ENCODE measurements at regions not wholly inside any gene's neighbourhood (a gene's known extent, or its start where the extent isn't known, plus 50 kb on each side); places are given as distances from the start of the nearest gene placed in this dataset.

DNA sequence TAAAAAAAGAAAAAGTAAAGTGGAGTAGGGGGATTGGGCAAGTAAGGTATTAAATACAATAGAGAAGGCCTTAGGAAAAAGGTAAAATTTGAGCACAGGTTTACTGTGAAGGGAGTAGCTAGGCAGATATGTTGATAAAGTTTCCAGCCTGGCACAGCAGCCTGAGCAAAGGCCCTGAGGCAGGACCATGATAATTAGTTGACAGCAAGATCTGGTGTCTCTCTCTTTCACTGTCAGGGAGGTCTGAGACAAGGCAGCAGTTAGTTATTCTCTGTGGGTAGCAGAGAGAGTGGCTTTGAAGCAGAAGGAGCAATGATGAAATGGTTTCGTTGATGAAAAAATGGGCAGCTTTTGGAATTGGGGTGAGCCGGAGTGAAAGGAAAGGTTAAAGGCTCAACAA is 119.5 kb downstream of the KDR start:
- Histone ChIP-seq H3K27me3 (ENCODE audit: insufficient read depth, low read length) (no peaks in the 10 kb centered on the region), H3K9me3 (ENCODE audit: low read length) (no peaks in the 10 kb centered on the region), H3K36me3 (ENCODE audit: insufficient read depth, low read length) (no peaks in the 10 kb centered on the region), H3K4me3 (ENCODE audit: low read depth, low read length, poor library complexity, severe bottlenecking) (no peak overlapping the region), H3K4me2 (ENCODE audit: low read length) (no peak overlapping the region), H3K27ac (ENCODE audit: low read depth, low read length, poor library complexity, severe bottlenecking) (no peak overlapping the region), H3K9ac (ENCODE audit: low read length) (no peak overlapping the region), H3K79me2 (ENCODE audit: insufficient read depth, low read length) (no peaks in the 10 kb centered on the region), H3K4me1 (ENCODE audit: insufficient read depth, low read length, severe bottlenecking) (no peaks in the 10 kb centered on the region), H3F3A (ENCODE audit: insufficient read depth, low read length) (no peaks in the 10 kb centered on the region), H3K9me2 (ENCODE audit: low read depth, low read length) (no peaks in the 10 kb centered on the region), H4K20me1 (ENCODE audit: insufficient read depth, low read length) (no peaks in the 10 kb centered on the region), H2AFZ (ENCODE audit: low read length) (no peak overlapping the region)
- TF ChIP-seq EZH2 (IDR thresholded peaks at IDR 0.05; ENCODE audit: borderline replicate concordance, low read length), result no peak
- TF ChIP-seq, protein P1, sequence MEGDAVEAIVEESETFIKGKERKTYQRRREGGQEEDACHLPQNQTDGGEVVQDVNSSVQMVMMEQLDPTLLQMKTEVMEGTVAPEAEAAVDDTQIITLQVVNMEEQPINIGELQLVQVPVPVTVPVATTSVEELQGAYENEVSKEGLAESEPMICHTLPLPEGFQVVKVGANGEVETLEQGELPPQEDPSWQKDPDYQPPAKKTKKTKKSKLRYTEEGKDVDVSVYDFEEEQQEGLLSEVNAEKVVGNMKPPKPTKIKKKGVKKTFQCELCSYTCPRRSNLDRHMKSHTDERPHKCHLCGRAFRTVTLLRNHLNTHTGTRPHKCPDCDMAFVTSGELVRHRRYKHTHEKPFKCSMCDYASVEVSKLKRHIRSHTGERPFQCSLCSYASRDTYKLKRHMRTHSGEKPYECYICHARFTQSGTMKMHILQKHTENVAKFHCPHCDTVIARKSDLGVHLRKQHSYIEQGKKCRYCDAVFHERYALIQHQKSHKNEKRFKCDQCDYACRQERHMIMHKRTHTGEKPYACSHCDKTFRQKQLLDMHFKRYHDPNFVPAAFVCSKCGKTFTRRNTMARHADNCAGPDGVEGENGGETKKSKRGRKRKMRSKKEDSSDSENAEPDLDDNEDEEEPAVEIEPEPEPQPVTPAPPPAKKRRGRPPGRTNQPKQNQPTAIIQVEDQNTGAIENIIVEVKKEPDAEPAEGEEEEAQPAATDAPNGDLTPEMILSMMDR (IDR thresholded peaks at IDR 0.05; ENCODE audit: low read length), result no peak

DNA sequence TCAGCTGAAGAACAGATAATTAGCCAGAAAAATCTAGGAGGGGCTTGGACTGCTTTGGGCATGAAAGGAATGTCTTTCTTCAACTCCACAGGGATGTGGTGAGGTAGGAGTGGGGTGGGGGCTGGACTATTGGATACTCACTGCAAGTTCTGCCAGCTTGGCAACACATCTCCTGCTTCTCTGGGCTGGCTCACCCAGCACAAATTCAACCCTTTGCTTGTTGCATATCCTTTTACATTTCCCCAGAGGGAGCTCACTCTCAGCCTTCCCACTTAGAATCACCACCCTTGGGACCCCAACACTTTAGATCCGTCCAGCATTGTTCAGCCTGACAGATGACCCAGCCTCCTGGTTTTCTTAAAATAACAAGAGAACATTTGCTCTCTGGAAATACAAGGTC is 120.6 kb downstream of the KDR start:
- no peaks in the 10 kb centered on the region for H3K79me2 ChIP-seq (ENCODE audit: insufficient read depth, low read length)
- no peaks in the 10 kb centered on the region for H3K4me1 ChIP-seq (ENCODE audit: insufficient read depth, low read length, severe bottlenecking)
- H3K9me3 ChIP-seq (ENCODE audit: low read length), result no peaks in the 10 kb centered on the region
- no peak overlapping the region for H3K4me2 ChIP-seq (ENCODE audit: low read length)
- H3K27me3 ChIP-seq (ENCODE audit: insufficient read depth, low read length), result no peaks in the 10 kb centered on the region
- no peak overlapping the region for H3K9ac ChIP-seq (ENCODE audit: low read length)
- H4K20me1 ChIP-seq (ENCODE audit: insufficient read depth, low read length), result no peaks in the 10 kb centered on the region
- H3K27ac ChIP-seq (ENCODE audit: low read depth, low read length, poor library complexity, severe bottlenecking), result no peak overlapping the region
- H3K36me3 ChIP-seq (ENCODE audit: insufficient read depth, low read length), result no peaks in the 10 kb centered on the region
- H2AFZ ChIP-seq (ENCODE audit: low read length), result no peak overlapping the region
- H3F3A ChIP-seq (ENCODE audit: insufficient read depth, low read length), result no peaks in the 10 kb centered on the region
- H3K9me2 ChIP-seq (ENCODE audit: low read depth, low read length), result no peaks in the 10 kb centered on the region
- H3K4me3 ChIP-seq (ENCODE audit: low read depth, low read length, poor library complexity, severe bottlenecking), result no peak overlapping the region
- no peak for TF ChIP-seq EZH2 (IDR thresholded peaks at IDR 0.05; ENCODE audit: borderline replicate concordance, low read length)
- TF ChIP-seq, protein P1 (IDR thresholded peaks at IDR 0.05; ENCODE audit: low read length), result no peak

DNA sequence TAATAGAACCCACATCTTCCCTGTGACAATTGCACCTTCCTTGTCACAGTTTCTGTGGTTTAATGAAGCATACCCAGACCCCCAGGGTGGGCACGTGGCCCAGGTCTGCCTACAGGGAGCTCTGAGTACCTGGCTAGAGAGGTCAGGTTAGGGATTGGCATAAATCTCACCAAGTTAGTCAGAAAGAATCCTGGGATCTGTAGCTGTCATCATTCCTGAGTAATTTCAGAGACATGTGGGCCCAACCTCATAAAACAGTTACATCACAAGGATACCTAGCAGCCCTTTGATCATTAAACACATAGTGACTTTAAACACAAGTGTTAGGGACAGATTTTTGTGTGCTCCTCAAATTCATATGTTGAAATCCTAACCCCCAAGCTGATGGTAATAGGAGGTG is 123.0 kb downstream of the KDR start:
- no peaks in the 10 kb centered on the region for H3K9me3 ChIP-seq (ENCODE audit: low read length)
- H3K36me3 ChIP-seq (ENCODE audit: insufficient read depth, low read length), result no peaks in the 10 kb centered on the region
- TF ChIP-seq, protein P1 (IDR thresholded peaks at IDR 0.05; ENCODE audit: low read length), result no peak
- TF ChIP-seq EZH2 (IDR thresholded peaks at IDR 0.05; ENCODE audit: borderline replicate concordance, low read length), result no peak
- no peak overlapping the region for H3K4me3 ChIP-seq (ENCODE audit: low read depth, low read length, poor library complexity, severe bottlenecking)
- H3K9me2 ChIP-seq (ENCODE audit: low read depth, low read length), result no peaks in the 10 kb centered on the region
- no peak overlapping the region for H3K27ac ChIP-seq (ENCODE audit: low read depth, low read length, poor library complexity, severe bottlenecking)
- H3K9ac ChIP-seq (ENCODE audit: low read length), result no peak overlapping the region
- H3K4me1 ChIP-seq (ENCODE audit: insufficient read depth, low read length, severe bottlenecking), result no peaks in the 10 kb centered on the region
- no peaks in the 10 kb centered on the region for H3K27me3 ChIP-seq (ENCODE audit: insufficient read depth, low read length)
- no peaks in the 10 kb centered on the region for H3F3A ChIP-seq (ENCODE audit: insufficient read depth, low read length)
- H3K4me2 ChIP-seq (ENCODE audit: low read length), result no peak overlapping the region
- no peaks in the 10 kb centered on the region for H3K79me2 ChIP-seq (ENCODE audit: insufficient read depth, low read length)
- no peak overlapping the region for H2AFZ ChIP-seq (ENCODE audit: low read length)
- no peaks in the 10 kb centered on the region for H4K20me1 ChIP-seq (ENCODE audit: insufficient read depth, low read length)
